ENCODE measurements at regions not wholly inside any gene's neighbourhood (a gene's known extent, or its start where the extent isn't known, plus 50 kb on each side); places are given as distances from the start of the nearest gene placed in this dataset.

GRCh38 chr2:150417278-150417677 is 70.2 kb downstream of the RND3 start:
- DNase-seq (ENCODE audit: low spot score, unreplicated experiment), result no peak
- peaks cover 9% of the 10 kb centered on the region for H3K9me3 Mint-ChIP-seq (ENCODE audit: low read depth)
- no peak overlapping the region for H3K4me3 Mint-ChIP-seq (ENCODE audit: low read depth)
- H3K4me1 Mint-ChIP-seq (ENCODE audit: low read depth), result peaks cover 11% of the 10 kb centered on the region
- no peaks in the 10 kb centered on the region for H3K27me3 Mint-ChIP-seq
- no peak overlapping the region for H3K27ac Mint-ChIP-seq
- TF ChIP-seq CTCF (IDR thresholded peaks at IDR 0.05; ENCODE audit: unreplicated experiment), result no peak
- H3K36me3 Mint-ChIP-seq (ENCODE audit: insufficient read depth), result no peaks in the 10 kb centered on the region

- H3K4me1 Mint-ChIP-seq (ENCODE audit: low read depth), result peaks cover 27% of the 10 kb centered on the region
- DNase-seq (ENCODE audit: low spot score, unreplicated experiment), result no peak
- peaks cover 12% of the 10 kb centered on the region for H3K9me3 Mint-ChIP-seq (ENCODE audit: low read depth)
- H3K27me3 Mint-ChIP-seq, result no peaks in the 10 kb centered on the region
- no peak overlapping the region for H3K4me3 Mint-ChIP-seq (ENCODE audit: low read depth)
- no peak for TF ChIP-seq CTCF (IDR thresholded peaks at IDR 0.05; ENCODE audit: unreplicated experiment)
- no peak overlapping the region for H3K27ac Mint-ChIP-seq
- H3K36me3 Mint-ChIP-seq (ENCODE audit: insufficient read depth), result no peaks in the 10 kb centered on the region
Measured at GRCh38 chr2:150415022-150415421, 72.4 kb downstream of the RND3 start.

- DNase-seq (ENCODE audit: low spot score, unreplicated experiment), result no peak
- Mint-ChIP-seq H3K27me3 (no peaks in the 10 kb centered on the region), H3K36me3 (ENCODE audit: insufficient read depth) (no peaks in the 10 kb centered on the region), H3K9me3 (ENCODE audit: low read depth) (peaks cover 12% of the 10 kb centered on the region), H3K4me1 (ENCODE audit: low read depth) (peaks cover 34% of the 10 kb centered on the region), H3K27ac (no peak overlapping the region), H3K4me3 (ENCODE audit: low read depth) (no peak overlapping the region)
- no peak for TF ChIP-seq CTCF (IDR thresholded peaks at IDR 0.05; ENCODE audit: unreplicated experiment)
Measured at GRCh38 chr2:150413910-150414309, 73.6 kb downstream of the RND3 start.

GRCh38 chr2:150413366-150413765 is 74.1 kb downstream of the RND3 start:
- DNase-seq (ENCODE audit: low spot score, unreplicated experiment), result no peak
- no peak overlapping the region for H3K27ac Mint-ChIP-seq
- H3K9me3 Mint-ChIP-seq (ENCODE audit: low read depth), result peaks cover 12% of the 10 kb centered on the region
- peaks cover 39% of the 10 kb centered on the region for H3K4me1 Mint-ChIP-seq (ENCODE audit: low read depth)
- H3K36me3 Mint-ChIP-seq (ENCODE audit: insufficient read depth), result no peaks in the 10 kb centered on the region
- no peaks in the 10 kb centered on the region for H3K27me3 Mint-ChIP-seq
- H3K4me3 Mint-ChIP-seq (ENCODE audit: low read depth), result no peak overlapping the region
- TF ChIP-seq CTCF (IDR thresholded peaks at IDR 0.05; ENCODE audit: unreplicated experiment), result no peak

GRCh38 chr2:150410809-150411208 is 76.7 kb downstream of the RND3 start:
- Mint-ChIP-seq H3K27me3 (no peaks in the 10 kb centered on the region), H3K4me1 (ENCODE audit: low read depth) (peaks cover 49% of the 10 kb centered on the region), H3K9me3 (ENCODE audit: low read depth) (peaks cover 8% of the 10 kb centered on the region), H3K4me3 (ENCODE audit: low read depth) (peak overlapping the region; percentile 13), H3K27ac (peak overlapping the region; percentile 84), H3K36me3 (ENCODE audit: insufficient read depth) (no peaks in the 10 kb centered on the region)
- no peak for DNase-seq (ENCODE audit: low spot score, unreplicated experiment)
- no peak for TF ChIP-seq CTCF (IDR thresholded peaks at IDR 0.05; ENCODE audit: unreplicated experiment)
